ENCODE measurements at regions not wholly inside any gene's neighbourhood (a gene's known extent, or its start where the extent isn't known, plus 50 kb on each side); places are given as distances from the start of the nearest gene placed in this dataset.

GRCh38 chr7:18278316-18278715 lies 217.2 kb upstream of the HDAC9 start:
- Histone ChIP-seq H3K27me3 (ENCODE audit: control insufficient read depth in 3 of 3, insufficient read depth in 3 of 3, low read length in 2 of 3) (no peaks in the 10 kb centered on the region), H3K4me3 (no peak overlapping the region), H3K9me3 (ENCODE audit: control insufficient read depth in 4 of 4, insufficient read depth in 3 of 4, low read length in 3 of 4) (no peaks in the 10 kb centered on the region), H3K27ac (ENCODE audit: low read depth in 1 of 2, low read length in 1 of 2) (no peak overlapping the region), H3K4me1 (ENCODE audit: control insufficient read depth in 5 of 5, insufficient read depth in 5 of 5, low read length in 5 of 5) (no peaks in the 10 kb centered on the region), H3K36me3 (ENCODE audit: control insufficient read depth in 4 of 4, insufficient read depth in 4 of 4, low read length in 4 of 4) (no peaks in the 10 kb centered on the region), H3K9ac (ENCODE audit: insufficient read depth in 1 of 2, low read length in 2 of 2) (no peak overlapping the region)
- 58 to 76% methylated on average over 1 of the region's 1 CpG for WGBS, 2 donors
- DNase-seq: peak in 2 of 3 donors; percentile 14 to 30
- TF ChIP-seq CTCF (IDR thresholded peaks at IDR 0.05; ENCODE audit: control extremely low read depth, extremely low read depth): no peak
- ATAC-seq (ENCODE audit: insufficient read depth, low FRiP score): no peak

- DNase-seq (no peak), ATAC-seq (ENCODE audit: insufficient read depth, low FRiP score) (no peak)
- Histone ChIP-seq H3K9me3 (ENCODE audit: control insufficient read depth in 4 of 4, insufficient read depth in 3 of 4, low read length in 3 of 4) (no peaks in the 10 kb centered on the region), H3K27ac (ENCODE audit: low read depth in 1 of 2, low read length in 1 of 2) (no peak overlapping the region), H3K27me3 (ENCODE audit: control insufficient read depth in 3 of 3, insufficient read depth in 3 of 3, low read length in 2 of 3) (no peaks in the 10 kb centered on the region), H3K36me3 (ENCODE audit: control insufficient read depth in 4 of 4, insufficient read depth in 4 of 4, low read length in 4 of 4) (no peaks in the 10 kb centered on the region), H3K4me1 (ENCODE audit: control insufficient read depth in 5 of 5, insufficient read depth in 5 of 5, low read length in 5 of 5) (no peaks in the 10 kb centered on the region), H3K4me3 (no peak overlapping the region), H3K9ac (ENCODE audit: insufficient read depth in 1 of 2, low read length in 2 of 2) (no peak overlapping the region)
- 0 to 2% methylated on average over 1 of the region's 1 CpG for WGBS, 2 donors
- no peak for TF ChIP-seq CTCF (IDR thresholded peaks at IDR 0.05; ENCODE audit: control extremely low read depth, extremely low read depth)
Measured at GRCh38 chr7:18283045-18283444, 212.5 kb upstream of the HDAC9 start.

GRCh38 chr7:18287482-18287881 lies 208.1 kb upstream of the HDAC9 start:
- H3K4me1 ChIP-seq (ENCODE audit: control insufficient read depth in 5 of 5, insufficient read depth in 5 of 5, low read length in 5 of 5): peaks cover 0 to 11% (median 0%) of the 10 kb centered on the region in 5 donors
- 98% methylated on average over 2 of the region's 2 CpGs for WGBS, 2 donors
- no peaks in the 10 kb centered on the region for H3K36me3 ChIP-seq (ENCODE audit: control insufficient read depth in 4 of 4, insufficient read depth in 4 of 4, low read length in 4 of 4)
- no peak for TF ChIP-seq CTCF (IDR thresholded peaks at IDR 0.05; ENCODE audit: control extremely low read depth, extremely low read depth)
- H3K27ac ChIP-seq (ENCODE audit: low read depth in 1 of 2, low read length in 1 of 2): no peak overlapping the region
- DNase-seq: no peak
- no peaks in the 10 kb centered on the region for H3K27me3 ChIP-seq (ENCODE audit: control insufficient read depth in 3 of 3, insufficient read depth in 3 of 3, low read length in 2 of 3)
- no peak overlapping the region for H3K9ac ChIP-seq (ENCODE audit: insufficient read depth in 1 of 2, low read length in 2 of 2)
- H3K4me3 ChIP-seq: no peak overlapping the region
- no peak for ATAC-seq (ENCODE audit: insufficient read depth, low FRiP score)
- no peaks in the 10 kb centered on the region for H3K9me3 ChIP-seq (ENCODE audit: control insufficient read depth in 4 of 4, insufficient read depth in 3 of 4, low read length in 3 of 4)

GRCh38 chr7:18288322-18289037 lies 207.1 kb upstream of the HDAC9 start:
- Histone ChIP-seq H3K4me3 (no peak overlapping the region), H3K27me3 (ENCODE audit: control insufficient read depth in 3 of 3, insufficient read depth in 3 of 3, low read length in 2 of 3) (no peaks in the 10 kb centered on the region), H3K27ac (ENCODE audit: low read depth in 1 of 2, low read length in 1 of 2) (no peak overlapping the region), H3K9ac (ENCODE audit: insufficient read depth in 1 of 2, low read length in 2 of 2) (no peak overlapping the region), H3K4me1 (ENCODE audit: control insufficient read depth in 5 of 5, insufficient read depth in 5 of 5, low read length in 5 of 5) (peaks cover 0 to 11% (median 0%) of the 10 kb centered on the region in 5 donors), H3K9me3 (ENCODE audit: control insufficient read depth in 4 of 4, insufficient read depth in 3 of 4, low read length in 3 of 4) (no peaks in the 10 kb centered on the region), H3K36me3 (ENCODE audit: control insufficient read depth in 4 of 4, insufficient read depth in 4 of 4, low read length in 4 of 4) (no peaks in the 10 kb centered on the region)
- no peak for DNase-seq
- WGBS, 2 donors: 87 to 90% methylated on average over 3 of the region's 3 CpGs
- no peak for ATAC-seq (ENCODE audit: insufficient read depth, low FRiP score)
- no peak for TF ChIP-seq CTCF (IDR thresholded peaks at IDR 0.05; ENCODE audit: control extremely low read depth, extremely low read depth)

All from lung (tissue), 11 donors.